ENCODE measurements at regions not wholly inside any gene's neighbourhood (a gene's known extent, or its start where the extent isn't known, plus 50 kb on each side); places are given as distances from the start of the nearest gene placed in this dataset.

DNA sequence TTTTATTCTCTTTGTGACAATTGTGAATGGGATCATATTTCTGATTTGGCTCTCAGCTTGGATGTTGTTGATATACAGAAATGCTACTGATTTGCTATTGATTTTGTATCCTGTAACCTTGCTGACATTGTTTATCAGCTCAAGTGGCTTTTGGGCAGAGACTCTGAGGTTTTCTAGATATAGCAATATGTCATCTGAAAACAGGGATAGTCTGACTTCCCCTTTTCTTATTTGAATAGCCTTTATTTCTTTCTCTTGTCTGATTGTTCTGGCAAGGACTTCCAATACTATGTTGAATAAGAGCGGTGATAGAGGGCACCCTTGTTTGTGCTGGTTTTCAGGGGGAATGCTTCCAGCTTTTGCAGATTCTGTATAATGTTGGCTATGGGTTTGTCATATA, 150.8 kb downstream of the FASLG start:
- TF ChIP-seq POLR2A (IDR thresholded peaks at IDR 0.05; ENCODE audit: low read depth, low read length) (no peak), POLR2AphosphoS5 (IDR thresholded peaks at IDR 0.05; ENCODE audit: low read depth, low read length) (no peak), TAF1 (IDR thresholded peaks at IDR 0.05; ENCODE audit: borderline replicate concordance, low read depth, low read length) (no peak)

Data from GM12892 (cell line).